Caco-2 (cell line): ENCODE measurements at regions not wholly inside any gene's neighbourhood (a gene's known extent, or its start where the extent isn't known, plus 50 kb on each side); places are given as distances from the start of the nearest gene placed in this dataset.

Source experiments
- BruUV-seq: library from RNA; stranded (reverse); fragments of 400-500 nt; replicated peaks from 2 replicates; lab custom pipeline; 2021; lab: Mats Ljungman, UMichigan
- CTCF ChIA-PET: fragments of 300-600 bp; sonication (Branson Sonifier 250); formaldehyde crosslinking; loops from one replicate; lab custom pipeline; 2022; ENCODE audit warnings: antibody characterized with exemption; lab: Charles Lee
- POLR2A ChIA-PET: fragments of 300-600 bp; sonication (Branson Sonifier 250); formaldehyde crosslinking; loops from one replicate; lab custom pipeline; 2022; ENCODE audit warnings: antibody characterized with exemption; lab: Charles Lee
- DNase-seq, 2 experiments: peaks; one replicate each; pipeline versions ENCODE4 v3.0.0 to v3.0.0-alpha.2; 2020 to 2022
- H3K27me3 ChIP-seq: replicated peaks from 2 replicates; pipeline ENCODE4 v1.6.0; 2011; ENCODE audit warnings: low read length; ENCODE audit not compliant: control insufficient read depth, insufficient read depth
- H3K36me3 ChIP-seq: 2 replicates; pipeline ENCODE4 v1.5.1; 2011; ENCODE audit warnings: low read length; ENCODE audit not compliant: control insufficient read depth, insufficient read depth
- H3K4me1 ChIP-seq: fragments of 250-450 bp; sonication (Bioruptor Pico); 2 replicates; pipeline ENCODE4 v1.5.1; 2020; ENCODE audit warnings: mild to moderate bottlenecking
- H3K4me3 ChIP-seq: 2 replicates; pipeline ENCODE4 v1.5.1; 2011; ENCODE audit warnings: low read depth, mild to moderate bottlenecking, control low read depth, low read length
- H3K9me3 ChIP-seq: fragments of 250-450 bp; sonication (Bioruptor Pico); 2 replicates; pipeline ENCODE4 v1.5.1; 2020; ENCODE audit warnings: mild to moderate bottlenecking, moderate library complexity
- H3K27ac Mint-ChIP-seq: one replicate; pipeline ENCODE4 v1.8.0; 2022; ENCODE audit warnings: mixed read lengths; ENCODE audit not compliant: unreplicated experiment
- H3K27me3 Mint-ChIP-seq: one replicate; pipeline ENCODE4 v1.8.0; 2022; ENCODE audit warnings: mixed read lengths; ENCODE audit not compliant: insufficient read depth, unreplicated experiment
- H3K36me3 Mint-ChIP-seq: one replicate; pipeline ENCODE4 v1.8.0; 2022; ENCODE audit warnings: mild to moderate bottlenecking, mixed read lengths; ENCODE audit not compliant: insufficient read depth, unreplicated experiment
- H3K4me1 Mint-ChIP-seq: one replicate; pipeline ENCODE4 v1.8.0; 2022; ENCODE audit warnings: low read depth, mixed read lengths; ENCODE audit not compliant: unreplicated experiment
- H3K4me3 Mint-ChIP-seq: one replicate; pipeline ENCODE4 v1.8.0; 2022; ENCODE audit warnings: mild to moderate bottlenecking, moderate library complexity, mixed read lengths; ENCODE audit not compliant: unreplicated experiment
- H3K9me3 Mint-ChIP-seq: one replicate; pipeline ENCODE4 v1.8.0; 2022; ENCODE audit warnings: mixed read lengths; ENCODE audit not compliant: unreplicated experiment
- intact Hi-C: fragments of 100-400 bp; cut with micrococcal nuclease; formaldehyde crosslinking; loops from one replicate; pipeline ENCODE4 v1.10.0; 2022; ENCODE audit not compliant: unreplicated experiment
- TF ChIP-seq, protein P1 (sequence below), 2 experiments: fragments of 200-600 bp in 1 of 2; IDR thresholded peaks; 1 replicate in 1 of 2; 2 replicates in 1 of 2; pipeline versions ENCODE4 v1.5.1 to v1.8.0; 2011 to 2022; ENCODE audit warnings: antibody characterized with exemption in 1 of 2, control low read depth in 1 of 2, inconsistent platforms in 1 of 2, low read depth in 1 of 2, low read length in 1 of 2, mild to moderate bottlenecking in 1 of 2, moderate library complexity in 1 of 2; ENCODE audit not compliant: insufficient read depth in 1 of 2, severe bottlenecking in 1 of 2, unreplicated experiment in 1 of 2

DNA sequence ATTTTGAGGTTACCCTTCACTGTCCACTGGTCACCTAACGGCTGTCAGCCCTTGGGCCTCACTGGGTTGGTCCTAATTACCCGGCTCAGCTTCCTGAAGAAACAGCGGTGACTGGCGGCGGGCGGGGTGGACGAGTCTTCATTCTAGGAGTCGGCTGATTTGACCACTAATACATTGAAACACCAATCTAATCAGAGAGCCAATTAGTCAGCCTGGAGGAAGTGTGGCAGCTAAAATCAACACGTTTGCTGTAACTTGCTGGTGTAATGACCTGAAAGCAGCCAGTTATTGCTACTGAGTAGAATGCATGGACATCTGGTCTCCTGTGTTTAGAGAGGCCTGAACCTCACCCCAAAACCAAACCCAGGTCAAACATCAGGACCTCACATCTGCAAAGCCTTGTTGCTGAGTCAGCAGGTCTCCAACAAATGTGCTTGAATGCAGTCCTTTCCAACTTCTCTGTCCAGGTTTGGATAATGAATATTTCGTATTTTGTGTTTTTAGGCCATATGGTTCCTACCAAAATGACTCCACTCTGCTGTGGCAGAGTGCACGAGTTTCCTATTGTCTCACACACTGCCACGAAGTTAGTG is 496.4 kb downstream of the BRD1 start:
- H3K36me3 Mint-ChIP-seq: no peaks in the 10 kb centered on the region
- TF ChIP-seq, protein P1, sequence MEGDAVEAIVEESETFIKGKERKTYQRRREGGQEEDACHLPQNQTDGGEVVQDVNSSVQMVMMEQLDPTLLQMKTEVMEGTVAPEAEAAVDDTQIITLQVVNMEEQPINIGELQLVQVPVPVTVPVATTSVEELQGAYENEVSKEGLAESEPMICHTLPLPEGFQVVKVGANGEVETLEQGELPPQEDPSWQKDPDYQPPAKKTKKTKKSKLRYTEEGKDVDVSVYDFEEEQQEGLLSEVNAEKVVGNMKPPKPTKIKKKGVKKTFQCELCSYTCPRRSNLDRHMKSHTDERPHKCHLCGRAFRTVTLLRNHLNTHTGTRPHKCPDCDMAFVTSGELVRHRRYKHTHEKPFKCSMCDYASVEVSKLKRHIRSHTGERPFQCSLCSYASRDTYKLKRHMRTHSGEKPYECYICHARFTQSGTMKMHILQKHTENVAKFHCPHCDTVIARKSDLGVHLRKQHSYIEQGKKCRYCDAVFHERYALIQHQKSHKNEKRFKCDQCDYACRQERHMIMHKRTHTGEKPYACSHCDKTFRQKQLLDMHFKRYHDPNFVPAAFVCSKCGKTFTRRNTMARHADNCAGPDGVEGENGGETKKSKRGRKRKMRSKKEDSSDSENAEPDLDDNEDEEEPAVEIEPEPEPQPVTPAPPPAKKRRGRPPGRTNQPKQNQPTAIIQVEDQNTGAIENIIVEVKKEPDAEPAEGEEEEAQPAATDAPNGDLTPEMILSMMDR (IDR thresholded peaks at IDR 0.05; ENCODE audit: insufficient read depth in 1 of 2, low read depth in 1 of 2, low read length in 1 of 2, severe bottlenecking in 1 of 2, unreplicated experiment in 1 of 2): no peak
- peaks cover 23% of the 10 kb centered on the region for H3K27me3 Mint-ChIP-seq
- intact Hi-C loops: no loop called here
- H3K27ac Mint-ChIP-seq: no peak overlapping the region
- no peaks in the 10 kb centered on the region for H3K4me1 Mint-ChIP-seq
- Histone ChIP-seq H3K27me3 (no peaks in the 10 kb centered on the region), H3K4me1 (no peaks in the 10 kb centered on the region), H3K36me3 (no peaks in the 10 kb centered on the region), H3K9me3 (no peaks in the 10 kb centered on the region), H3K4me3 (no peak overlapping the region)
- ChIA-PET POLR2A (no interaction called here), CTCF (no interaction called here)
- DNase-seq: no peak
- no peak overlapping the region for H3K4me3 Mint-ChIP-seq
- H3K9me3 Mint-ChIP-seq: no peaks in the 10 kb centered on the region
- BruUV-seq: no TSS peak

DNA sequence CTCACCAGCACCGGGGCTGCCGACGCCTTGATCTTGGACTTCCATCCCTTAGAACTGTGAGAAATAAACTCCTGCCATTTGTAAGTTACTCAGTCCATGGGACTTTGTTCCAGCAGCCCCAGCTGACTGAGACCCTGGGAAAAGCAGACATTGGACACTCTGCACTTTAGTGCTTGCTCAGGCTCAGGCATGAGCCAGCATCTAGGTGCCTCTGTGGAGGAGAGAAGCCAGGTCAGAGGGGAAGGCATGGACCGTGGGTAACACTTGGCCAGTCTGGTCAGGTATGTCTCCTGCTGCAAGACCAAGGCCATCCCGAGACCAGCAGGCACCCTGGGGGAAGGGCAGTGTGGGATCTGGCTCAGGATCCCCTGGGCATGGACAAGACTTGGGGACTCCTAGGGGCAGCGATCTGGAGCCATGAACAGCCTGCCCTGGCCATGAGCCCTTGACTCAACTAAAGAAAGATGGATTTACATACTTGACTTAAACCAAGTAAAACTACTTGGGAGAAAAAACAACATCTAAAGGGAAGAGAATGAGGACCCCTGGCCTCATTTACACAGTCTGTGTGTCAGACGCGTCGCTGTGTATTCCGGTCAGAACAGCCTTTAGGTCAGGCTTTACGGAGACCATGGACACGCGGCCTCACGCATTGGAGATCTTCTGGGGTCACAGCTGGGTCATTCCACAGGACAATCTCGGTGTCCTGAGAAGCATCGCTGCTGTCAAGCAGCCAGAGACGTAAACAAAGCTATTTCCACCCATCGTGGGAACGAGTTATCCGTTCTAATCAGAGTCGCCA is 497.1 kb downstream of the BRD1 start:
- TF ChIP-seq, protein P1 (IDR thresholded peaks at IDR 0.05; ENCODE audit: insufficient read depth in 1 of 2, low read depth in 1 of 2, low read length in 1 of 2, severe bottlenecking in 1 of 2, unreplicated experiment in 1 of 2): no peak
- CTCF ChIA-PET: no interaction called here

DNA sequence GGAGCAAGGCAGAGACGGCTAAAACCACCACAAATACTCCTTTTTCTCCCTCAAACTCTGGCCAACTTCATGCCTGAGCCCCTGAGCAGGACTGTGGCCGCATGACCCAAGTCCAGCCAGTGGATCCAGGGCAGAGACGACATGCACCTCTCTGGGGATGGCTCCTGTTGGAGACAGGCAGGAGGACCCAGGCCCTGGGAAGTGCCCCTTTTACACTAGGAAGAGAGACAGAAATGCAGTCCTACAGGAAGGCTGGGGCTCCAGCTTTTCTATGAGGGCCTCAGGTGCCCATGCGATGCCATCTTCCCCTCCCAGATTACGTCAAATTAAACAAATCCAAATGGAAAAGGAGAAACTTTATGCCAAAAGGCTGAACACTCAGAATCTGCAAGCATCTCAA is 498.0 kb downstream of the BRD1 start:
- POLR2A ChIA-PET: no interaction called here
- no peak overlapping the region for H3K27ac Mint-ChIP-seq
- DNase-seq: no peak
- no peaks in the 10 kb centered on the region for H3K4me1 Mint-ChIP-seq
- CTCF ChIA-PET: no interaction called here
- BruUV-seq: no TSS peak
- H3K27me3 Mint-ChIP-seq: peaks cover 19% of the 10 kb centered on the region
- no peaks in the 10 kb centered on the region for H3K9me3 Mint-ChIP-seq
- no peaks in the 10 kb centered on the region for H3K36me3 ChIP-seq
- TF ChIP-seq, protein P1 (IDR thresholded peaks at IDR 0.05; ENCODE audit: insufficient read depth in 1 of 2, low read depth in 1 of 2, low read length in 1 of 2, severe bottlenecking in 1 of 2, unreplicated experiment in 1 of 2): no peak
- no peak overlapping the region for H3K4me3 ChIP-seq
- intact Hi-C loops: no loop called here
- no peaks in the 10 kb centered on the region for H3K9me3 ChIP-seq
- H3K27me3 ChIP-seq: no peaks in the 10 kb centered on the region; the same call in 1 of the 2 replicates
- no peaks in the 10 kb centered on the region for H3K36me3 Mint-ChIP-seq
- H3K4me3 Mint-ChIP-seq: no peak overlapping the region
- no peaks in the 10 kb centered on the region for H3K4me1 ChIP-seq

More for the DNA sequence above, 497.1 kb downstream of the BRD1 start:
- DNase-seq: no peak
- no peaks in the 10 kb centered on the region for H3K36me3 Mint-ChIP-seq
- H3K27me3 Mint-ChIP-seq: peaks cover 19% of the 10 kb centered on the region
- no peaks in the 10 kb centered on the region for H3K27me3 ChIP-seq
- no peaks in the 10 kb centered on the region for H3K4me1 ChIP-seq
- no peak overlapping the region for H3K4me3 ChIP-seq
- no peaks in the 10 kb centered on the region for H3K9me3 Mint-ChIP-seq
- BruUV-seq: no TSS peak
- no peaks in the 10 kb centered on the region for H3K9me3 ChIP-seq
- H3K36me3 ChIP-seq: no peaks in the 10 kb centered on the region
- H3K4me3 Mint-ChIP-seq: no peak overlapping the region
- intact Hi-C loops: no loop called here
- H3K4me1 Mint-ChIP-seq: no peaks in the 10 kb centered on the region
- no peak overlapping the region for H3K27ac Mint-ChIP-seq
- POLR2A ChIA-PET: no interaction called here
